NT2/D1 (cell line): ENCODE measurements at regions not wholly inside any gene's neighbourhood (a gene's known extent, or its start where the extent isn't known, plus 50 kb on each side); places are given as distances from the start of the nearest gene placed in this dataset.

Source experiments
- SUZ12 ChIP-seq: IDR thresholded peaks from 2 replicates; pipeline ENCODE4 v1.6.1; 2011; ENCODE audit not compliant: insufficient read length, insufficient read depth; ENCODE audit errors: extremely low read depth
- YY1 ChIP-seq: IDR thresholded peaks from 2 replicates; pipeline ENCODE4 v1.6.1; 2011; ENCODE audit not compliant: insufficient read length, insufficient read depth
- ZNF274 ChIP-seq: IDR thresholded peaks from 2 replicates; pipeline ENCODE4 v1.6.1; 2011; ENCODE audit warnings: mild to moderate bottlenecking, low read depth, low read length

DNA sequence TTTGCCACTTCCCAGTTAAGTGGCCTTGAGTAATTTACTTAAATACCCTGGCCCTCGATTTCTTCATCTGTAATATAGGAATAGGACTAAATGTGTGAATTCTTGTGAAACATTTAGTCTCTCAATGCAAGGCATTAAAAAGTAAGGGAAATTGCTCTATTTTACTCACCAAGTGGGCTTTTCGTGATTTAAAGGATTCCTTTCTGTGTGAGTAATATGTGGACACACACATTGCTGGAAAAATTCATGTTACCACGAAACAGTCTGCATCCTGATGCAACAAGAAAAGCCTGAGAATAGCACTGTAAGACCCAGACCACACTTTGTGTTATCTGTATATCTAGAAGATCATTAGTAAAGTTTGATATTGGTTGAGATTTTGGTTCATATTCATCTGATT lies 1243.0 kb upstream of the CDH9 start:
- TF ChIP-seq SUZ12, result no peak
- no peak for TF ChIP-seq ZNF274
- TF ChIP-seq YY1, result no peak
